ENCODE measurements at regions not wholly inside any gene's neighbourhood (a gene's known extent, or its start where the extent isn't known, plus 50 kb on each side); places are given as distances from the start of the nearest gene placed in this dataset.
"Not testable (repeated sequence)": the region's sequence is repeated elsewhere in the genome, so short reads cannot be mapped to it uniquely, and the experiment has no call there.

DNA sequence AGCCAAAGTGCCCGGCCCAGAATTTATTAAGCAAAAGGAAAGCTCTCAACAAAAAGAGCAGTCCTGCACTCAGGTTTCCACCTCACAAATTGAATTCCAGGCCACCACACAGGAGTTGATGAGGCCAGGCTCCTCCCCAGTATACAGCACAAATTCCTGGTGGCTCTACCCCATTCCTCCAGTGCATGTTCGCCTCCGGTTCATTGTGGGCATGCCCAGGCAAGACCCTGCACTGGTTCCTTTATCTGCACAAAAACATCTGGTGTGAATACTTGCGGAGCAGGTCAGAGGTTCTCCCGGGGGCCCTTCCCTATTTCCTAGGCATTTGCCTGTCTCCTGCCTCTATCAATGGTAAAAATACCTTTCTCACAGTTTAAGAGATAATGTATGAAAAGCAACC, 195.2 kb upstream of the ANXA10 start:
- TF ChIP-seq, protein P1, sequence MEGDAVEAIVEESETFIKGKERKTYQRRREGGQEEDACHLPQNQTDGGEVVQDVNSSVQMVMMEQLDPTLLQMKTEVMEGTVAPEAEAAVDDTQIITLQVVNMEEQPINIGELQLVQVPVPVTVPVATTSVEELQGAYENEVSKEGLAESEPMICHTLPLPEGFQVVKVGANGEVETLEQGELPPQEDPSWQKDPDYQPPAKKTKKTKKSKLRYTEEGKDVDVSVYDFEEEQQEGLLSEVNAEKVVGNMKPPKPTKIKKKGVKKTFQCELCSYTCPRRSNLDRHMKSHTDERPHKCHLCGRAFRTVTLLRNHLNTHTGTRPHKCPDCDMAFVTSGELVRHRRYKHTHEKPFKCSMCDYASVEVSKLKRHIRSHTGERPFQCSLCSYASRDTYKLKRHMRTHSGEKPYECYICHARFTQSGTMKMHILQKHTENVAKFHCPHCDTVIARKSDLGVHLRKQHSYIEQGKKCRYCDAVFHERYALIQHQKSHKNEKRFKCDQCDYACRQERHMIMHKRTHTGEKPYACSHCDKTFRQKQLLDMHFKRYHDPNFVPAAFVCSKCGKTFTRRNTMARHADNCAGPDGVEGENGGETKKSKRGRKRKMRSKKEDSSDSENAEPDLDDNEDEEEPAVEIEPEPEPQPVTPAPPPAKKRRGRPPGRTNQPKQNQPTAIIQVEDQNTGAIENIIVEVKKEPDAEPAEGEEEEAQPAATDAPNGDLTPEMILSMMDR (IDR thresholded peaks at IDR 0.05; ENCODE audit: insufficient read depth, low read length, poor library complexity, severe bottlenecking), result no peak
- Histone ChIP-seq H3K4me3 (ENCODE audit: low read depth, low read length) (no peak overlapping the region), H3K36me3 (ENCODE audit: control insufficient read depth, insufficient read depth, low read length) (no peaks in the 10 kb centered on the region), H3K27me3 (ENCODE audit: control insufficient read depth, insufficient read depth, low read length) (no peaks in the 10 kb centered on the region)
- DNase-seq (ENCODE audit: low read depth), result peak; percentile 19

DNA sequence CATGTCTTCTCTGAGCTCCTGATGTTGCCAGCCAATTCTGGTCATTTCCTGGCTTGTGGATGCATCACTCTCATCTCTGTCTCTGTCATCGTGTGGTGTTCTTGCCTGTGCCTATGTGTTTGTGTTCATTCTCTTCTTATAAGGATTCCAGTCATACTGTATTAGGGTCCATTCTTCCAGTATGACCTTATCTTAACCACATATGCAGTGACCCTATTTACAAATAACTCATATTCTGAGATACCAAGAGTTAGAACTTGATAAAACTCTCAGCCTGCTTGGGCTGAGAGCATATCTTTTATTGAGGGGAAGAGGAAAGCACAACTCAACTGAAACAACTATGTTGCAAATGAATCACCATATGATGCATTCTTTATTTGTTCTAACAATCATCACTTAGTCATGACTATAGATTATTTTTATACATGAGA, 189.0 kb upstream of the ANXA10 start:
- TF ChIP-seq, protein P1 (IDR thresholded peaks at IDR 0.05; ENCODE audit: insufficient read depth, low read length, poor library complexity, severe bottlenecking), result no peak
- Histone ChIP-seq H3K4me3 (ENCODE audit: low read depth, low read length) (no peak overlapping the region), H3K36me3 (ENCODE audit: control insufficient read depth, insufficient read depth, low read length) (no peaks in the 10 kb centered on the region), H3K27me3 (ENCODE audit: control insufficient read depth, insufficient read depth, low read length) (no peaks in the 10 kb centered on the region)
- DNase-seq (ENCODE audit: low read depth), result no peak

DNA sequence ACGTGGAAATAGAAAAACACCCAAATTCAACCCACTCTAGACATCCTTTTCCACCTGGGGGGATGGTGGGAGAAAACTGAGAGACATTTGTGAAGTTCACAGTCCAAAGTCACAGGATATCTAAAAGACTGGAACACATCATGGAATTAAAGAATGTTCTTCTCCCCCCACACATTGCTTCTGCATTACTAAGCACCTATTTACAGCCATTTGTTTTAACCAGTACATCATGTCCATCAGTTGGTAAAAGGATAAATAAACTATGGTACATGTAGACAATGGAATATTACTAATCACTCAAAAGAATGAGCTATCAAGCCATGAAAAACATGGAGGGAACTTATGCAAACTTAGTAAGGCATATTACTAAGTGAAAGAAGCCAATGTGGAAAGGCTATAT, 185.5 kb upstream of the ANXA10 start:
- TF ChIP-seq, protein P1 (IDR thresholded peaks at IDR 0.05; ENCODE audit: insufficient read depth, low read length, poor library complexity, severe bottlenecking), result no peak
- DNase-seq (ENCODE audit: low read depth), result no peak
- no peaks in the 10 kb centered on the region for H3K36me3 ChIP-seq (ENCODE audit: control insufficient read depth, insufficient read depth, low read length)
- no peaks in the 10 kb centered on the region for H3K27me3 ChIP-seq (ENCODE audit: control insufficient read depth, insufficient read depth, low read length)
- H3K4me3 ChIP-seq (ENCODE audit: low read depth, low read length), result no peak overlapping the region

DNA sequence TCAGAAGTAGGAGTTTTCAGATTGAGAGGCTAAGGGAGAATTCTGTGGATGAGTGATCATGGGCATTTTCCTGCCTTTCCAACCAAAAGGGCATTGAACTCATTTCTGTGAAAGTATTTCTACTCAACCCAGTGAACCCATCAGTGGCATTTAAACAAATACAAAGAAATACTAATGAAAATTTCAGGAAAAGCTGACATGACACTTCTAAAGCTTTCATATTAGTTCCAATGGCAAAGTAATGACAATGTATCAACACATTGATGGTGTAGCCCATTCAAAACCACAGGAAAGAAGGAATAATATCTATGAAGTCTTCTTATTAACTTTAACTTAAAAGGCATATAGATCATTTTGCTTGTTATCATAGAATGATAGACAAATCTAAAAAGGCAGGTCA, 183.5 kb upstream of the ANXA10 start:
- TF ChIP-seq, protein P1 (IDR thresholded peaks at IDR 0.05; ENCODE audit: insufficient read depth, low read length, poor library complexity, severe bottlenecking), result no peak
- Histone ChIP-seq H3K27me3 (ENCODE audit: control insufficient read depth, insufficient read depth, low read length) (no peaks in the 10 kb centered on the region), H3K36me3 (ENCODE audit: control insufficient read depth, insufficient read depth, low read length) (no peaks in the 10 kb centered on the region), H3K4me3 (ENCODE audit: low read depth, low read length) (no peak overlapping the region)
- DNase-seq (ENCODE audit: low read depth), result no peak

DNA sequence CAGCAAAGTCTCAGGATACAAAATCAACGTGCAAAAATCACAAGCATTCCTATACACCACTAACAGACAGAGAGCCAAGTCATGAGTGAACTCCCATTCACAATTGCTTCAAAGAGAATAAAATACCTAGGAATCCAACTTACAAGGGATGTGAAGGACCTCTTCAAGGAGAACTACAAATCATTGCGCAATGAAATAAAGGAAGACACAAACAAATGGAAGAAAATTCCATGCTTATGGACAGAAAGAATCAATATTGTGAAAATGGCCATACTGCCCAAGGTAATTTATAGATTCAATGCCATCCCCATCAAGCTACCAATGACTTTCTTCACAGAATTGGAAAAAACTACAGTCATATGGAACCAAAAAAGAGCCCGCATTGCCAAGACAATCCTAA, 179.8 kb upstream of the ANXA10 start:
- DNase-seq (ENCODE audit: low read depth); H3K36me3 ChIP-seq (ENCODE audit: control insufficient read depth, insufficient read depth, low read length); H3K27me3 ChIP-seq (ENCODE audit: control insufficient read depth, insufficient read depth, low read length); H3K4me3 ChIP-seq (ENCODE audit: low read depth, low read length): not testable (repeated sequence)

DNA sequence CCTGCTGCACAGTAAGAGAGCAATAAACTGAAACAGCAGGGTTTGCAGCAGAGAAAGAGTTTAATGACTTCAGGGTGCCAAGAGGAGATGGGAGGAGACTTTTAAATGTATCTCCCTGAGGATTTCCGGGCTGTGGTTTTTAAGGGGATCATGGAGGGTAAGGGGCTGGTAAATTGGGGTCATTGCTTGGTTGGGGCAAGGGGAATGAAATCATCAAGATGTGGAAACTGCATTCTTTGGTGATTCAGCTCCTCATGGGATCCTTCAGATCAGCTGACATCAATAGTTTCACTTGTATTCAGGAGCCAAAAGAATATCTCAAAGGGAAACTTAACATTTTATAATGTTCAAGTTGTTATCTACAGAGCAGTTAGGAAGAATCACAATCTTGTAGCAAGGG, 174.3 kb upstream of the ANXA10 start:
- no peaks in the 10 kb centered on the region for H3K27me3 ChIP-seq (ENCODE audit: control insufficient read depth, insufficient read depth, low read length)
- H3K36me3 ChIP-seq (ENCODE audit: control insufficient read depth, insufficient read depth, low read length), result no peaks in the 10 kb centered on the region
- no peak overlapping the region for H3K4me3 ChIP-seq (ENCODE audit: low read depth, low read length)
- TF ChIP-seq, protein P1 (IDR thresholded peaks at IDR 0.05; ENCODE audit: insufficient read depth, low read length, poor library complexity, severe bottlenecking), result no peak
- no peak for DNase-seq (ENCODE audit: low read depth)

Measured in kidney epithelial cell (primary cell).